ENCODE measurements at regions not wholly inside any gene's neighbourhood (a gene's known extent, or its start where the extent isn't known, plus 50 kb on each side); places are given as distances from the start of the nearest gene placed in this dataset.

GRCh38 chr7:109611656-109612055 is 1042.0 kb downstream of the DNAJB9 start:
- FAIRE-seq, result no peak
- intact Hi-C loops (cut with micrococcal nuclease; ENCODE audit: unreplicated experiment), result no loop called here
- POLR2A ChIA-PET, result no interaction called here

More at GRCh38 chr7:109611656-109612055, 1042.0 kb downstream of the DNAJB9 start:
- H3K4me3 ChIP-seq, result no peak overlapping the region
- H3K9me3 ChIP-seq (replicated peaks; ENCODE audit: control insufficient read depth, insufficient read depth, low read length), result no peaks in the 10 kb centered on the region
- CTCF ChIA-PET, result no interaction called here
- SMC1A ChIA-PET (ENCODE audit: uncharacterized antibody, unreplicated experiment), result interaction anchor here (0.9 to 1.0 kb wide), 2 partner anchors 24 to 53 kb away, joined by 3 read pairs; no protein-coding TSS in a partner anchor
- in situ Hi-C loops (cut with MboI), result no loop called here
- H3K27me3 ChIP-seq (replicated peaks in 1 of 2; ENCODE audit: control insufficient read depth in 2 of 2, insufficient read depth in 2 of 2, low read length in 1 of 2), result no peaks in the 10 kb centered on the region
- no peaks in the 10 kb centered on the region for H3K4me1 ChIP-seq (ENCODE audit: control insufficient read depth, insufficient read depth, low read length)
- no peak overlapping the region for H3K27ac ChIP-seq (ENCODE audit: control insufficient read depth, insufficient read depth)
- no TSS peak for BruUV-seq (replicated peaks)
- RAD21 ChIA-PET (ENCODE audit: unreplicated experiment), result no interaction called here
- 0% methylated on average over 1 of the region's 1 CpG for WGBS (ENCODE audit: insufficient coverage, insufficient replicate concordance, low lambda C conversion rate, missing lambda C conversion rate)
- no peak overlapping the region for H2AFZ ChIP-seq (ENCODE audit: control insufficient read depth, low read depth, low read length)
- no peaks in the 10 kb centered on the region for H3K36me3 ChIP-seq (ENCODE audit: control insufficient read depth in 2 of 2, insufficient read depth in 2 of 2, low read length in 1 of 2)
- H3K9ac ChIP-seq (ENCODE audit: control insufficient read depth, insufficient read depth, low read length), result no peak overlapping the region
- ATAC-seq (no peak), DNase-seq (ENCODE audit: low read depth, low spot score) (no peak)
- H3K4me2 ChIP-seq (ENCODE audit: control insufficient read depth, insufficient read depth), result no peak overlapping the region
- TF ChIP-seq IKZF1 (conservative IDR thresholded peaks at IDR 0.05), result no peak
- TF ChIP-seq, protein P1, sequence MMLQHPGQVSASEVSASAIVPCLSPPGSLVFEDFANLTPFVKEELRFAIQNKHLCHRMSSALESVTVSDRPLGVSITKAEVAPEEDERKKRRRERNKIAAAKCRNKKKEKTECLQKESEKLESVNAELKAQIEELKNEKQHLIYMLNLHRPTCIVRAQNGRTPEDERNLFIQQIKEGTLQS (IDR thresholded peaks at IDR 0.05; ENCODE audit: borderline replicate concordance, extremely low read depth, low read depth, low read length), result no peak
- TF ChIP-seq NR2C1 (IDR thresholded peaks at IDR 0.05), result no peak
- TF ChIP-seq MYB (IDR thresholded peaks at IDR 0.05; ENCODE audit: borderline replicate concordance, low read depth, low read length), result no peak
- no peak for TF ChIP-seq MTA3 (IDR thresholded peaks at IDR 0.05; ENCODE audit: borderline replicate concordance, low read length)
- no peak for TF ChIP-seq PAX5 (IDR thresholded peaks at IDR 0.05; ENCODE audit: borderline replicate concordance, low read depth, low read length)
- no peak for TF ChIP-seq ZNF687 (IDR thresholded peaks at IDR 0.05)
- TF ChIP-seq, protein P2, sequence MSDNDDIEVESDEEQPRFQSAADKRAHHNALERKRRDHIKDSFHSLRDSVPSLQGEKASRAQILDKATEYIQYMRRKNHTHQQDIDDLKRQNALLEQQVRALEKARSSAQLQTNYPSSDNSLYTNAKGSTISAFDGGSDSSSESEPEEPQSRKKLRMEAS (IDR thresholded peaks at IDR 0.05; ENCODE audit: low read depth, low read length), result no peak
- TF ChIP-seq HCFC1 (IDR thresholded peaks at IDR 0.05; ENCODE audit: low read length), result no peak
- no peak for TF ChIP-seq RUNX3 (IDR thresholded peaks at IDR 0.05; ENCODE audit: low read length)
- no peak for TF ChIP-seq SRF (IDR thresholded peaks at IDR 0.05; ENCODE audit: low read depth in 2 of 2, low read length in 2 of 2)
- TF ChIP-seq NR2F1 (conservative IDR thresholded peaks at IDR 0.05), result no peak
- H3K79me2 ChIP-seq (ENCODE audit: control insufficient read depth, insufficient read depth, low read length), result no peaks in the 10 kb centered on the region
- no peaks in the 10 kb centered on the region for H4K20me1 ChIP-seq (ENCODE audit: control insufficient read depth, insufficient read depth)
